Lower leg skin (tissue), 4 donors: ENCODE measurements at regions not wholly inside any gene's neighbourhood (a gene's known extent, or its start where the extent isn't known, plus 50 kb on each side); places are given as distances from the start of the nearest gene placed in this dataset.
"Not testable (repeated sequence)": the region's sequence is repeated elsewhere in the genome, so short reads cannot be mapped to it uniquely, and the experiment has no call there.

Experiments used
- DNase-seq, 2 donors: peaks; one replicate each; pipeline ENCODE4 v3.0.0-alpha.2; 2019; ENCODE audit warnings: low spot score in 2 of 2
- H3K4me3 ChIP-seq: fragments of 200-600 bp; sonication (generic); 2 replicates; pipeline ENCODE4 v1.5.1; 2017; ENCODE audit warnings: mild to moderate bottlenecking, low read depth; ENCODE audit not compliant: poor library complexity, severe bottlenecking
- CTCF ChIP-seq, 3 donors: fragments of 450-650 bp; IDR thresholded peaks; one replicate each; pipeline ENCODE4 v1.5.1; 2016; ENCODE audit warnings: antibody characterized with exemption in 3 of 3, mild to moderate bottlenecking in 3 of 3, moderate library complexity in 2 of 3
- POLR2A ChIP-seq, 2 donors: fragments of 450-650 bp; IDR thresholded peaks; one replicate each; pipeline ENCODE4 v1.6.1; 2016 to 2017; ENCODE audit warnings: antibody characterized with exemption in 2 of 2, mild to moderate bottlenecking in 1 of 2, moderate library complexity in 1 of 2
- WGBS, 2 donors: methylation state at CpG; one replicate each; pipeline ENCODE4 v1.1.5; 2018; 5-methylcytosine and 5-hydroxymethylcytosine counted together
- intact Hi-C: fragments of 100-400 bp; cut with DNase I; formaldehyde crosslinking; loops from one replicate; pipeline ENCODE4 v1.15.0; 2023; ENCODE audit warnings: low total_unique reads

GRCh38 chr1:191043066-191043465, 565.4 kb upstream of the BRINP3 start:
- WGBS, 2 donors, result 82 to 86% methylated on average over 2 of the region's 2 CpGs

GRCh38 chr1:191049781-191050180, 572.1 kb upstream of the BRINP3 start:
- DNase-seq, result no peak
- intact Hi-C loops, result no loop called here
- TF ChIP-seq POLR2A (IDR thresholded peaks at IDR 0.05), result no peak
- TF ChIP-seq CTCF (IDR thresholded peaks at IDR 0.05), result no peak
- WGBS, 2 donors, result 65 to 72% methylated on average over 2 of the region's 2 CpGs
- H3K4me3 ChIP-seq, result no peak overlapping the region

More at GRCh38 chr1:191043066-191043465, 565.4 kb upstream of the BRINP3 start:
- intact Hi-C loops, result no loop called here
- no peak overlapping the region for H3K4me3 ChIP-seq
- no peak for DNase-seq
- no peak for TF ChIP-seq CTCF (IDR thresholded peaks at IDR 0.05)
- no peak for TF ChIP-seq POLR2A (IDR thresholded peaks at IDR 0.05)

GRCh38 chr1:191052888-191053287, 575.2 kb upstream of the BRINP3 start:
- TF ChIP-seq CTCF (IDR thresholded peaks at IDR 0.05), result no peak
- no peak for TF ChIP-seq POLR2A (IDR thresholded peaks at IDR 0.05)
- 76 to 81% methylated on average over 6 of the region's 6 CpGs for WGBS, 2 donors
- no peak overlapping the region for H3K4me3 ChIP-seq
- no peak for DNase-seq
- intact Hi-C loops, result no loop called here

GRCh38 chr1:191065346-191065745, 587.7 kb upstream of the BRINP3 start:
- H3K4me3 ChIP-seq, result no peak overlapping the region
- no peak for DNase-seq
- WGBS, 2 donors, result 48 to 68% methylated on average over 3 of the region's 3 CpGs
- no peak for TF ChIP-seq CTCF (IDR thresholded peaks at IDR 0.05)
- TF ChIP-seq POLR2A (IDR thresholded peaks at IDR 0.05), result no peak
- intact Hi-C loops, result no loop called here

GRCh38 chr1:191065771-191066170, 588.1 kb upstream of the BRINP3 start:
- intact Hi-C loops, result no loop called here
- 42 to 63% methylated on average over 1 of the region's 1 CpG for WGBS, 2 donors
- DNase-seq, result no peak
- no peak for TF ChIP-seq CTCF (IDR thresholded peaks at IDR 0.05)
- no peak for TF ChIP-seq POLR2A (IDR thresholded peaks at IDR 0.05)
- H3K4me3 ChIP-seq, result no peak overlapping the region

- DNase-seq, result no peak
- no peak for TF ChIP-seq POLR2A (IDR thresholded peaks at IDR 0.05)
- TF ChIP-seq CTCF (IDR thresholded peaks at IDR 0.05), result no peak
- H3K4me3 ChIP-seq, result no peak overlapping the region
- intact Hi-C loops, result no loop called here
Measured at GRCh38 chr1:191074881-191075280, 597.2 kb upstream of the BRINP3 start.

- intact Hi-C loops, DNase-seq, H3K4me3 ChIP-seq: not testable (repeated sequence)
- 91 to 92% methylated on average over 2 of the region's 2 CpGs for WGBS, 2 donors
Measured at GRCh38 chr1:191083090-191083489, 605.4 kb upstream of the BRINP3 start.
